ENCODE measurements at regions not wholly inside any gene's neighbourhood (a gene's known extent, or its start where the extent isn't known, plus 50 kb on each side); places are given as distances from the start of the nearest gene placed in this dataset.

DNA sequence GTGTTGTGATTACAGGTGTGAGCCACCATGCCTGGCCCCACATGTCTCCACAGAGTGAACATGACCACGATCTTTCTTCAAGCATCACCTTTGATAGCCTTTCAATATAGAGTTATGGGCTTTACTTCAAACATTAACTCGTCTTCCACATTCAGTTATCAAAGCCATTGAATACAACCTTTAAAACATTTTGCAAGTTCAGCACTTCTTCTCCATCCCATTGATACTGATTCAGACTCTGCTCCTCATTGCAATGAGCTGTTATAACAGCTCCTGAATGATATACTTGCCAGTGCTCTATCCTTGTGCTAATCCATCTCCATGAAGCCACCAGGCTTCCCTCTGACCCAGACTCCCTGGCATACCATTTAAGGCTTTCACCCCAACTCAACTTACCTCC, 223.5 kb upstream of the EEA1 start:
- TF ChIP-seq CTCF (IDR thresholded peaks at IDR 0.05 in 8 of 11, conservative IDR thresholded peaks at IDR 0.05 in 3 of 11) (no peak), POLR2A (IDR thresholded peaks at IDR 0.05) (no peak)

Measured in spleen (tissue), 7 donors.